NCI-H2227 (cell line): ENCODE measurements at regions not wholly inside any gene's neighbourhood (a gene's known extent, or its start where the extent isn't known, plus 50 kb on each side); places are given as distances from the start of the nearest gene placed in this dataset.
A peak's percentile ranks its signal among the peaks of the same experiment; 100 is the strongest.

Experiments used
- DNase-seq: peaks from one replicate; lab custom pipeline; 2025; ENCODE audit not compliant: unreplicated experiment; lab: John Stamatoyannopoulos, UW

DNA sequence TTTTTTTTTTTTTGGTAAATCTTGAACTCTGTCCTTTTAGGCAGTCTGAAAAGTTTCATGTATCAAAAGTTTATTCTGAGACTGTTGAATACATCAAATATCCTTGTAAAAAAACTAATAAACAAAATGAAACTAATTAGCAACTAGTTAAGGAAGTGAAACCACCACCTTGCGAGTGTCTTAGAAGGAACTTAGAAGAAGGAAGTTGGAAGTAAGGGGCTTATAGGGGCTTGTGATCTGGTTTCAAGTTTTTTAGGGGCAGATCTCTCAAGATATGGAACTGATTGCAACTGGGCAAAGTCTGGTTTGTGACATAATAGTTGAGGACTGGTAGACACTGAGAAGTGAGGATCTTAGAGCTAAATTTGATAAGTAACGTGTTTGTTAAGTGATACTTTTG, 748.8 kb downstream of the C12orf50 start:
- DNase-seq: no peak

DNA sequence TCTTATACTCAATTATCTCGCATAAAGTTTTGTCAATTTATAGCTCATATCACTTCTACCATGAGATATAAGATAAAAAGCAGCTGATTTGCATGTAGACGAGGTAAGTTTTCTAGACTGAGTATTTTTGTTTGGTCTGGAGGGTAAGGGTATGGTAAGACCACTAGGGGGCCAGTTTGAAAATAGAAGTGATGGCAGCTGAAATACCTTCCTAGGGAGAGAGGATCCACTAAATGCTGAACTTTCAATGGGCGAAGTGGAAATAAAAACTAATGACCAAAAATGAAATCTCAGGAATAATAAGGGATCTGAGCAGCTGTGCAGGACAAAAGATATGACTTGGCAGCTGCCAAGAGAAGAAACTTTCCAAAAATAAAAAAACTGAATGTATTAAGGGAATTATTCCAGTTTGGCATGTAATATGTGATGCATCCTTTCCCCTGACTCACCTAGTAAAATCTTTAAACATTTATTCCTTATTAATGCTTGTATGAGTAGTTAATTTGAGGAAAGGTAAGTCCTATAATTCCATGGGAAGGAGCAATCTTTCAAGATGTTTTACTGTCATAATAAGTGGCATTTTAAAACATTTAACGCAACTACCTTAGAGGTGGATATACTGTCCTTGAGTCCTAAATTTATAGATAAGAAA, 754.5 kb downstream of the C12orf50 start:
- DNase-seq: peak; percentile 12

- DNase-seq: no peak
Measured at GRCh38 chr12:87272851-87273250, 756.4 kb downstream of the C12orf50 start.

- DNase-seq: no peak
Measured at GRCh38 chr12:87270919-87271318, 758.3 kb downstream of the C12orf50 start.

DNA sequence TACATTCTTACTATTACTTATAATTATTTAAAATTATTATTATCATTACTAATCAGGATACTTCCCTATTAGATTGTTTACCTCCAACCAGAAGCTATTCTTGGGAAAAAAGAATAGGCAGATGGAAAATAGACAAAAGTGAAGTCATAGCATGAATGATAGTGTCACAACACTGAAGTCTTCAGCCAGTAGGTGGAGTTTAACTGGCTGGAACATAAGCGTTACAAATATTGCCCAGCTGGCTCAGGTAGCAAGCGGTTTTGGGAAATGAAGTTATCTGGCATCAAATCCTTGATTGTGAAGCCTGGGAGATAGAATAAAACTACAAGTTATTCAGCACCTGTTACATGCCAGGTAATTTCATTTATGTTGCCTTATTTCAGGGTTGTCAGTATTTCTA, 762.9 kb downstream of the C12orf50 start:
- DNase-seq: no peak

DNA sequence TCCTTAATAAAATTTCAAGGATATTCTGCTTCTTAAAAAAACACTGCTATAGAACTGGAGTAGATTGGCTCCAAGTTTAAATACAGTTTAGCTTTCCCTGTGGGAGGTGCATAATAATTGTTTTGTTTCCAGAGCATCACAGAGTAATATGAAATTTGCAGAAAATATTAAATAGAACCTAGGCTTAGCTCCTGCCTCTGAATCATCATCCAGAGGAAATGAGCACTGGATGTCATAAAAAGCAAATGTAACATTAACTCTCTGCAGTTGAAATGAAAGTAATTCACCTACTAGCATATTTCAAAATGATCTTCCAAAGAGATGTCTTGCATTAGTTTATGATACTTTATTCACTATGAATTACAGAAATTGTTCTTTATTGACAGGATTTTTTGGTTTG, 769.8 kb downstream of the C12orf50 start:
- no peak for DNase-seq

DNA sequence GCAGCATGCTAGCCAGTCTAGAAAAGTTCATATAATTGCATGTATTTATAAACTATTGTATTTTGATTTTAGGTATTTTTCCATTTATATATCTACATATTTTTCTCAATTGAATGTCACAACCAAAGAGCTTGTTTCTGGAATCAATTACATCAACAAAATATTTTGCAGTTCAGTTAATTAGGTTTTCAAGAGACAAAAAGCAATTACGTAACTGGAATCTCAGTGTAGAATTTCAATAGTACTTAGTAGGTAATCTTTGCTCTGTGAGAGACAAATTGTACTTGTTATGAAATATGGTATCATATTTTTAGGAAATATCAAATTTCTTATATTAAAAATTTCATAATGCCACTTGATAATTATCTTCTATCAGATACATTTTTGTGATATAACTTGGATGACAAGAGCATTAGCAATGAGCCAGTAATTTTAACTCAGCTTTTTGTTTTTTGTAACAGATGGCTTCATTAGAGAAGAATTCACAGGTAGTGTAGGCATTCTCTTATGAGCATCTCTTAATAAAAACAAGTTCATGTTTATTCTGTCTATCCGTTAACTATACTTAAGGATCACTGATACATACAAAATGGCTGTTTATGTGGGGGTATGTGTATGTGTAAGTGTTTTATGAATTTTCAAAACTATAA, 774.7 kb downstream of the C12orf50 start:
- DNase-seq: no peak

GRCh38 chr12:87253157-87253556, 776.0 kb downstream of the C12orf50 start:
- no peak for DNase-seq

DNA sequence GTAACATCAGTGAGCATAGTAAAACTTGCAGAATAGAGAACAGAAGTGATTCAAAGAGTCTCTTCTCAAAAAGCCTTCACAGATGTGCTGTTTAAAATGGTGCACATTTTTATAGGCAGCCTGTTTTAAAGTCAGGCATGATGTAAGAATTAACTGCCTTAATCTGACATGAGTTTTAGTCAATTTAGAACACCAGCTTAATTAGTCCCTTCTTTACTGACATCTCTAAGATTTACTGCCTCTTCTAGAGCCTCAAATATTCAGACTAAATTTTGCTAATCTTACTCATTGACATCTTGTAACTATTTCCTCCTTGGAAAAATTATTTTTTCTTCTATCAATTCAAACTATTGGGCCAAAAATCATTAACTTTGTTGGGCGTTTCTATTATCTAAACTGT, 782.5 kb downstream of the C12orf50 start:
- DNase-seq: no peak

GRCh38 chr12:87238466-87238865, 790.7 kb downstream of the C12orf50 start:
- no peak for DNase-seq

- no peak for DNase-seq
Measured at GRCh38 chr12:87234898-87235297, 794.3 kb downstream of the C12orf50 start.

DNA sequence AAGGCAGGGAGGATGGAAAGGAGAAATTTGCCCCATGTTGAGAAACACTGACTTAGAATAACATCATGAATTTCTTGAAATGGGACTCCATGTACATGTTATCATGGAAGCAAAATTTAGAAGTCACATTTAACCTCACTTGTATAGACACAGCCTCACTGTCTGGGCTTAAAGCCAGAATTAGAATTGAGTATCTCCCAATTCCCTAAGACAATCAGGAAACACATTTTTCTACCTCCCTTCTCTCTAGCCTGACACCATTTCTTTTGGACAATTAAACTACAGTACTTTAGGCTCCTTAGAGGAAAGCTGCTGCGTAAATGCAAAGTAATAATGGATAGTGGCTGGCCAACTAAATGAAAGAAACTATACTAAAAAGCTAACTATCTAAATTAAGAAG, 795.5 kb downstream of the C12orf50 start:
- no peak for DNase-seq

- no peak for DNase-seq
Measured at GRCh38 chr12:87231818-87232217, 797.4 kb downstream of the C12orf50 start.

DNA sequence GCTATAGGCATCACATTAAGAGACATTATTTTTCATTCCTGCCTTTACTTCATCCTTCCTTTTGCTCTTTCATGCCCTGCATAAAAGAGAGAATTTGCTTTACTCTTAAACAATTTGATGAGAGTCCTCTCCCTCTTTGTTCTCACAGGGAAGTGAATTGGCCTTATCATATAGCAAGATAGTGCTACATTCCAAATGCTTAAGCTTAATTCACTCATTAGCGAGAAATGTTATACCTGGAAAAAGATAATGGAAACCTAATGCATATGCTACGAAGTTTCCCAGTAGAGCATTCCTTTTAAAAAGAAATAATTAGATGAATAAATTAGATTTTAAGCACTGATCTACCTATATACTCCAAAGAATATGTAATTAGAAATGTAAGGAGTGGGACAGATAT, 798.8 kb downstream of the C12orf50 start:
- no peak for DNase-seq

GRCh38 chr12:87227162-87227561, 802.0 kb downstream of the C12orf50 start:
- no peak for DNase-seq

DNA sequence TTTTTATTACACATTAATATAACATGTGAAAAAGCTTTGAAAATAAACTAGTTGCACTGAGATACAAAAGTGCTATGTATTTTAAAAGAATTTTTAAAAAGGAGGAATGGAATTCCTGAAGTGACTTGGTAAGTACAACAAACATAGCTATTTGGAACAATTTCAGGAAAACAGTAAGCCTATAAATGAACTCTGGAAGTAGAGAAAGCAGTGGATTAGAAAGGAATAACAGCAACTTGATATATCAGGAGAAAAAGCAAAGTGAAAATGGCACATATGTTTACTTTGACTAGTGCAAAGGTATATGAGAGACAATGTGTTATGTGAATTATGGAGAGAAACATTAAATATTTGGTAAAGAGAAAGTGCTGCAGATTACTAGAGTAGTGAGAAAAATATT, 811.7 kb downstream of the C12orf50 start:
- DNase-seq: no peak

DNA sequence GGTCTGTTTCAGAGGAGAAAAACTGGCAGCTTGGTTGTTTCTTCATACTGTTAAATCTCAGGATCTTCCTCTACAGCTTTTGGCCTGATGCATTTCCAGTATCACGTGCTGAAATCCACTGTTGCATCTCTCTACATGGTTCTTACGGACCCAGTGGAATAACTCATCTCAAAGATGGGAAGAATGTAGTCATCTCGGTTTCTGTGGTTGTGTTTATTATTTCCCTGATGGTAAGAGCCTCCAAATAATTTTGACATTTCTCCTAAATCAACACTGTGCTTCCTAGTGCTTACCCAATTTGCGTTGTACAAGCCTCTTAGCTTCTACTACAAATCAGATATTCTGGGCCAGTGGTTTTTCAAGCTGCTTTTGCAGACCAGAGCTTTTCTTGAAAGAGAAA, 812.8 kb downstream of the C12orf50 start:
- DNase-seq: no peak

DNA sequence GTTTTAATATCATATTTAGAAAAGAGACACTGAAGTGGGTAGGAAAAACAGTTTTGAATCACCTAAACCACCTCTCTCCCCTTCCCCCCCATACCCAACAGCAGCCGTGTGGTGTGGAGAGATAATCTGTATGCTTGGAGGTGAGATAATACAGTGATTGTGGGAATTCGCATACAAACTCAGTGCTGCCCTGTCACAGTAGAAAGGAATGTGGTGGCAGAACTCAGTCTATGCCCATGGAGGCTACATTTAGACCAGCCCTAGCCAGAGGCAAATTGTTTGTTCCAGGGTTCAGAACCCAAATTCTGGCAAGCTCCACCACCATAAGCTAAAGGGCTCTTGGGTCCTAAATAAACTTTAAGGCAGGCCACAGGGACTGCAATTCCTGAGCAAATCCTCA, 827.0 kb downstream of the C12orf50 start:
- DNase-seq: no peak

GRCh38 chr12:87201598-87201997, 827.6 kb downstream of the C12orf50 start:
- DNase-seq: no peak

- DNase-seq: no peak
Measured at GRCh38 chr12:87200289-87200979, 828.8 kb downstream of the C12orf50 start.

GRCh38 chr12:87198181-87198580, 831.0 kb downstream of the C12orf50 start:
- DNase-seq: no peak

DNA sequence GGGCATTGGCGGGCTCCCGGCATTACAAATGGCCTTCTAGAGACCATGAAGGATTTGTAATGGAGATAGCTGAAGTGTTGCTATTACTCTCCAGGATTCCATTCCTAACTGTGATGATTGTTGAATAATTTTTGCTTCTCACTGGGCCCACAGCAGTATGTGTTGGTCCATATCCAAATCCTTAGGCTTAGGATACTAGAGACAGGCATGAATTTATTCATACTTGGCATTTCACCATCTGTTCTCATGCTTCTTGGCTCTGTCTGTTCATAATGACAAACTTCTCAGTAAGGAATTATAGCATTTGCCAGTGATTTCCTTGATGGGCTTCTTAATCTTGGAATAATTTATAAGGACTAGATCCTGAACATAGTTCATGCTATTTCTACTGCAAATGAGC, 832.9 kb downstream of the C12orf50 start:
- DNase-seq: no peak
